GM19043 (cell line): ENCODE measurements at regions not wholly inside any gene's neighbourhood (a gene's known extent, or its start where the extent isn't known, plus 50 kb on each side); places are given as distances from the start of the nearest gene placed in this dataset.

ENCODE experiments used
- ATAC-seq: cut with Tn5 transposase; IDR thresholded peaks from one replicate; pipeline ENCODE4 v1.9.1; 2021; ENCODE audit warnings: low read depth; ENCODE audit not compliant: unreplicated experiment

DNA sequence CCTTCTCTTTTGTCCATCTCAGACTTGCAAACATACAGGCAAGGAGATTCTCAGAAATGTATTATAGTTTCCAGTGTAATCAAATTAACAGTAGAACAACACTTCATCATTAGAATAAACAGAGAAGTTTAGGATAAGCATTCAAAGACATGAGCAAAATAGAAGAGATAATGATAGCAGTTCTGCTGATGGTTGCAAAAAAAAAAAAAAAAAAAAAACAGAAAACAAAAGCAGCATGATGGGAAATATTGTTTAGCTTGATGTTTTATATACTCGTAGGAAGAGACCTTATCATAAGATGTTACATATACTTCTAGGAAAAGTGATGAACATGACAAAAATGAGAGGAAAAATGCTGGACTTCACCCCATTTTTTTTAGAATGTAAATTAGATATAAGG is 1356.2 kb downstream of the MAT2B start:
- no peak for ATAC-seq

DNA sequence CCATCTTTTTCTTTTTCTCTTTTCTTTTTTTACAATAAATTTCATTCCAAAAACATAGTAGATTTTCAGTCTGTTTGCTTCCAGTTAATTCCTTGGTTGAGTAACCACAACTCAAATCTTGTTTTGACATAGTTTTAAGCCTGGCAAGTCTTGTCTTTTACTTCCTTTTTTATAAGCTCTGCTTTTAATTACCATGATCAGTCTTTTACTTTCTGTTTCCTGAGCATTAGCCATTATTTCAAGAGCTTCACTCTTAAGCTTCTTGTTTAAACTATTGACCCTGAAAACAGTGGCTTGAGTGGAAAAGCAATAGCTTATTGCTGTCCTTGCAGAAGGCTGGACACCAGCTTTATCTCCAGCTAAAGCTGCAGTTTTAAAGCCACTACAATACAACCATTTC is 1363.3 kb downstream of the MAT2B start:
- peak; percentile 59 for ATAC-seq

DNA sequence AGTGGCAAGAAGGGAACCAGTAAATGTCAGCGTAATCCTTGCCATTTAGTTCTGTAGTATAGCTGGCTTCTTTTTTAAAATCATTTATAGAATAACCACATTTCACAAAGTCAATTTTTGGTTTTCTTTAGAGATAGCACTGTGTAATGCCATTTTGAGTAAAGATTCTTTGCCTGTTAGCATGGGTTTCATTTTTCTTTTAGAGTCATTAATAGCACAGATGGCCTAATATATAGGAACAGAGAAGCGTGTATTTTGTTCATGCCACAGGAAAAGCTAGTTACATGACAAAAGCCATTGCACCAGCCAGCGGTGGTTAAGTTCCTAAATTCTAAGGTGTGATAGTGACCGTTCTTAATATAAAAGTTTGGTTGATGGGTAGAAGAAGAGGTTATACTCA is 1363.9 kb downstream of the MAT2B start:
- no peak for ATAC-seq

DNA sequence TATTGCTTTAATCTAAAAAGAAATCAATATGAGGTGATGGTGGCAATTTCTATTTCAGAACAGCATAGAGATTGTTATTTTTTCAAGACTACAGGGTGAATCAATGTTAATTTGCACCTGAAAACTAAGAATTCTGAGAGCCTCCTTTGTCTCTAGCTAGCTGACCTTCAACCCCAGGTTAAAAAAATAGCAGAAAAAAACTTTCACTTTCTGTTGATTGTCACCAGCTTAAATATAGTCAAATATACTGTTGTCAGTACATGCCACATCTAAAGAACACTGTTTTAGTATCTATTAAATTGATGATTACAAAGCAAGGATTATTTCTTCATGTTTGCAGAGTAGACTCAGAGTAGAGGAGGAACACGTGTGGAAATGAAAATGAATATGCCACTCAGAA is 1371.4 kb downstream of the MAT2B start:
- no peak for ATAC-seq

DNA sequence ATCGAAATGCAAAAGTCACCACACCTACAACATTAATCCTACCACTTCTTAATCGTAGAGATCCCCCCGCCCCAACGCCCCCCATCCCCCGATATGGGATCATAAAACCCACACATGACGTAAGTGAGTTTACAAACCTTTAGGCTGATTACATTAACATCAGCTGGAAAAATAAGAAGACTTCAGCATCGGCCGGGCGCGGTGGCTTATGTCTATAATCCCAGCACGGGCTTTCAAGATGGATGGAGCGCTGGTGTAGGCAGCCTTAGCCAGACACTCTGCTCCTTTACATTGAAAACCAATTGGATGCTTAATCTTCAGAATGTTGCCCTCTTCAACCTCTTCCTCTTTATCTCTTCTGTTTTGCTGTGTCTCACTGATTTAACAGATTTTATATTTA is 1376.0 kb downstream of the MAT2B start:
- ATAC-seq: no peak

DNA sequence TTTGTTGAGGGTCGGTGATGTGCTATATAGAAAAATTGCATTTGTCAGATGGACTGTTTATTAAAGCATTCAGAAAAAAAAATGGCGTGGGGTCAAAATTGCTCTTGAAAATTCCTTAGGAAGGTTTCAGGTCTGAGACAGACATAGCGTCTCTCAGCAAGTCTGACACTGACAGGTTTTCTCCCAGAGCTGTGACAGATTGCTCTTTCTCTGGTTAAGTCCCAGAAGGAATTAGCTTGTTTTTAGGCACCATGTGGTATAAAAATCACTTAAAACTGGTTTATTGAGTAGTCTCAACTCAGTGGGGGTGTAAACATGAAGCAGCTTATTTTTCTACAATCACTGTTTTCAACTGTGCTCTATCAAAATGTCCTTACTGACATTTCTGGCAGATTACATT is 1379.8 kb downstream of the MAT2B start:
- no peak for ATAC-seq

DNA sequence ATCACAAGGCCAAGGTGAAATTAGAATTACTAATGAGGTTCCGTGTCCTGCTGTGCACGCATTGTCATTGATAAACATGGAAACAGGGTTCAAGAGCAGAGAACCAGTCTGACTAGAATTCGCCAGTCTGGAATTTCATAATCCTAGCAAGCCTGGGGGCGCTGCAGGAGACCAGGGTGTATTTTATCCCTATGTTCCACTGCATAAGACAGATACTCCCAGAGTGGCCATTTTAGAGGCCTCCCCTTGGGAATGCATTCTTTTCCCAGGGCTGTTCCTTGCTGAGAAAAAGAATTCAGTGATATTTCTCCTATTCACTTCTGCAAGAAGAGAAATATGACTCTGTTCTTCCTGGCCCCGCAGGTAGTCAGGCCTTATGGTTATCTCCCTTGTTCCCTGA is 1387.7 kb downstream of the MAT2B start:
- no peak for ATAC-seq

DNA sequence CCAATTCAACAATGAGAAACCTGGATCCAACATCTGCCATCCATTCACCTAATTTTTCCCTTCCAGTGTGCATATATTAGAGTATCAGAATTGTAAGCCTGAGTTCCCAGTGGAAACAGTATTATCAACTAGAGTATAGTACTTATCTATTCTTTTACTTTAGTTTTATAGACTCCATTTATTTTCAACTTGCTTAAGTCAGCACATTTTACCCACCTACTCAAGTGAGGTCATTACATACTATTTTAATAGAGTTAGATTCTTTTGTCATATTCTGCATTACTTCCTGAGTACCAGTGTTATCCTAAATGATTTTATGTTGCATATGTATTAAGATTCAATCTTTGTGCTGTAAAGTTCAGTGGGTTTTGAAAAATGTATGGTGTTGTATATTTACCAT is 1393.3 kb downstream of the MAT2B start:
- ATAC-seq: no peak

DNA sequence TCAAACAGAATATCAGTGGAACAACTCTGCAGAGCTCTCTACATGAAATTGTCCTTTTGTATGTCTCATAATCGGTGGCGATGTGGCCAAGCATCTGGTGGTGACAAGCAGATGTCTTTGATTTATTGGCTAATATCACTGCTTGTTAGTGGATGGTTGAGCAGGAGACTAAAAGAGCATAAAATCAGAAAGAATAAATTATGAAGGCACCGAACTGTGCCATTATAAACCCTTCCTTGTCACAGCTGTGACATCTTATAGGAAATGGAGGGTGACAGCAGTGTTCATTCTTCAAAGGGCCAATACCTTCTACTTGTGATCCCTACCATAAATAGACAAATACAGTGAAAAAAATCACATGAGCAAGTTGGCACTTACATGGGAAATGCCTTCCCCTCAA is 1404.3 kb downstream of the MAT2B start:
- ATAC-seq: no peak

DNA sequence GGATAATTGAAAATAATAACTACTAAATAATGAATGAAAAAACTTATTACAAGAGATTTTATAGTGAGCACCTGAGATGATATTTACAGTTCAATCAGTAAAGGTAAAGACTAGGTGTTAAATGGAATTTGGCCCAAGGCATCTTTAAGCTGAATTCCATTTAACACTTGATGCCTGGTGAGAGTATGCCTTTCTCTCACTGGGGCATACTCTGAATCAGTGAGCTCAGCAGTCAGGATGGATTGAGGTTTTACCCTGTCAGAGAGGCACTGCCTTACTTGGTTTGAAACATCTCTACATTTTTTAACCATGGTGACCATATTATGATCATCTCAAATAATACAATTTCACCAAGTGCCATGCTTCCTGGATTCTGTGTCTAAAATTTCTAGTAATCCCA is 1416.3 kb downstream of the MAT2B start:
- ATAC-seq: no peak

DNA sequence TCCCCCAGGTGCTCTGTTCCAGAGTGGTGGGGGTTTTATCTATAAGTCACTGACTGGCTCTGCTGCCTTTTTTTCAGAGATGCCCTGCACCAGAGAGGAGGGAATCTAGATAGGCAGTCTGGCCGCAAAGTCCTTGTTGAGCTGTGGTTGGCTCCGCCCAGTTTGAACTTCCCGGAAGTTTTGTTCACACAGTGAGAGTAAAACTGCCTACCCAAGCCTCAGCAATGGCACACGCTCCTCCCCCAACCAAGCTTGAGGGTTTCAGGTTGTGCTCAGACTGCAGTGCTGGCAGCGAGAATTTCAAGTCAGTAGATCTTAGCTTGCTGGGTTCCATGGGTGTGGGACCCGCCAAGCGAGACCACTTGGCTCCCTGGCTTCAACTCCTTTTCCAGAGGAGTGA is 1428.6 kb downstream of the MAT2B start:
- no peak for ATAC-seq

DNA sequence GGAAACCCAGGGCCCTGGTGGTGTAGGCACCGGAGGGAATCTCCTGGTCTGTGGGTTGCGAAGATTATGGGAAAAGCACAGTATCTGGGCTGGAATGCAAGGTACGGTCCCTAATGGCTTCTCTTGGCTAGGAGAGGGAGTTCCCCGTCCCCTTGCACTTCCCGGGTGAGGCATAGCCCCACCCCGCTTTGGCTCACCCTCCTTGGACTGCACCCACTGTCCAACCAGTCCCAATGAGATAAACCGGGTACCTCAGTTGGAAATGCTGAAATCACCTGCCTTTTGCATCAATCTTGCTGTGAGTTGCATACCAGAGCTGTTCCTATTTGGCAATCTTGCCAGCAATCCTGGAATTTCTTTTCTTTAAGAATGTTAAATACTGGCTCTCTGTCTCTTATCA is 1429.1 kb downstream of the MAT2B start:
- ATAC-seq: no peak

DNA sequence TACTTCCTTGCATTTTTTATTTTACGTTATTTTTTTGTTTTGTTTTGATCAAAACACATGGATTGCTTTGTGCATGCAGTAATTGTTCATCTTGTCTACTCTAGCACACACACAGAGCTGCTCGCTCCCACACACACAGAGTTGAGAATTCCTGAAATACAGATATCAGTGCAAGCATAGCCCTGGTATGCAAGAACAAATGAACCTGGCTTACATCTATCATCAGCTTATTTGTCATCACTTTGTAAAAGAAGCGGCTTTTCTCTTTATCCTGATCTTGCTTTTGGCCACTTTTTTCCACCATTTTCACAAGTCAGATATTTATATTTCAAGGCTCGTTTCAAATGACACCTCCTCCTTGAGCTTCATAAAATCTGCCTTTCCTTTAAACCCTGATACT is 1435.7 kb downstream of the MAT2B start:
- ATAC-seq: no peak

DNA sequence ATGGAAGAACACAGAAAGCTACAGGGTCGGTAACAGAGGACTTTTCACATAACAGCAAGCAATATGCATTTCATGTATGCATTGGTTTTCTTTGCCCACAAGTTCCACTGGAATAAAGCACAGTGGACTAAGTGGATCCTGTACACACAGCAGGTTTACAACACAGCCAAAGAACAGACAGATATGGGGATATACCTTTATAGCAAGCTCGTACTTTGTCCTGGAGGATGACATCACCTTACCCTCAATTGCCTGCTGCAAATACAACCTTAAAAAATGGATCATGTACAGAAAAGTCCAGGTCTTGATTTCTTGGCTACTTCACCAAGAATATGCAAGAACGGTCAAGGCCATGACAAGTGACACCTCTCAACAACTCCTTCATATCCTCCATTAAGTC is 1445.5 kb downstream of the MAT2B start:
- no peak for ATAC-seq

DNA sequence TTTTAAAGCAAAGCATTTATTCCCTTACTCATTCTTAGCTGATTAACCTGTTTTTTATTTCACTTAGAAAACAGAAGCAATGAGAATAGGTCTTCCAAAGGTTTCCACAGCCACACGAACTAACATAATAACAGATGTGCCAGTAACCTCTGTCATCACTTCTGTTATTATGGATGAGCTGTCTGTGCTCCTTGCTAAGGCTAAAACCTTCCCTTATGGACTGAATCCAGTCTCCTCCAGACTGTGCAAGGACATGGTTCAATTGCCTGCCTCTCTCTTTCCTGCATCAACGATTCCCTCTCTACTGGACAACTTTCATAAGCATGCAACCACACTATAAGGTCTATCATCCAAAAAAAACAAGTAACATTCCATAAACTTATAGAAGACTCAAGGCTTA is 1446.2 kb downstream of the MAT2B start:
- ATAC-seq: no peak

DNA sequence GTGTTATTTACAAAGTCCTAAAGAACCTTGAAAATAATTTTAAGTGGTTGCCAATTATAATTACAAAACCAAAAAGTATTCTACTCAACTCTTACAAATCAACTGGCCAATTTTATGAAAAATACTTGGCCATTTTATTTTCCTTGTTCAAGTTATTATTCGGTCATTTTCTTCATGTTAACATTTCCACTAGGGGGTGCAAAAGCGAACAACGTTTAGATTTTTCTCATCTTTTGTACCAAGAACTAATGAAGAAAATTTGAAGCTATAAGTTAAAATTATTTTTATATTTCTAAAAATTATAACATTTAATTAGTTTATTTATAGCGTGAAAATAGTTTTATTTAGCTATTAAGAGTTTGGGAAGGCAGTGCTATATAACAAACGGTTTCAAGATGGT is 1453.3 kb downstream of the MAT2B start:
- no peak for ATAC-seq

DNA sequence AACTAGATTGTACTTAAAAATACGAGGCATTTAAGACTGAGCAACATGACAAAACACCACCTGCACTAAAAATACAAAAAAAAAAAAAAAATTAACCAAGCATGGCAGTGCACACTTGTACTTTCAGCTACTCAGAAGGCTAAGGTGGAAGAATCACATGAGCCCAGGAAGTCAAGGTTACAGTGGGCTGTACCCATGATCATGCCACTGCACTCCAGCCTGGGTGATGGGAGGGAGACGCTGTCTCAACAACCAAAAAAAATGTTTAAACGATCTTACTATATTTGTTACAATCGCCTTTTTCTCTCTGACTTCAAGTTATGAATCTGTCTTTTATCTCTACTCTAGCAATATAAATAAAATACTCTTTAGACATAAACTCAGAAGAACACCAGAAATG is 1454.3 kb downstream of the MAT2B start:
- ATAC-seq: no peak

DNA sequence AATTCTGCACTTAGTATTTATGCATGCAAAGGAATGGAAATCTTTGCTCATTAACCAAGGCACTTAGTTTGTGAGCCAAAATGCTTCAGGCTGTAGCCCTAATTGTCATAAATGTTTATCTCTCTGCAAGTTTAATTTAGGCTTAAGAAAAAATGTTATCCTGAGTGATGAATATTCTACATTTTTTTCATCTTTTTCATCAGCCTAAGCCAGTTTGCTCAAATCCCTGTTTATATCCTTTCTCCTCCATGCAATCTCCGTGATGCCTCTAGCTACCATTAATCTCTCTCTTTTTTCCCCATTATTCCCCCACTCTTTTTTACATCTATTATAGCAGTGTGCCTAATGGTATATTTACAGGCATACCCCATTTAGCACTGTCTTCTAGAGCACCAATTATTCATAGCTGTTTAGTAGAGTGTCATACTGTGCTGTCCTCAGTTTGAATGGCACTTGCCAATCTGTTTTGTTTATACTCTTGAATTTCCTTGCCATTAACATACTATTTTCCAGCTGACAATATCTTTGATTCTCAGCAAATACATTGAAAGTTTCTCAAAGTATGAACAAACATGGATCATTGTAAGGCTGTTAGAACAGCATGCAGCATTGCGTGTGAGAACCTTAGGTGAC is 1457.0 kb downstream of the MAT2B start:
- ATAC-seq: no peak

DNA sequence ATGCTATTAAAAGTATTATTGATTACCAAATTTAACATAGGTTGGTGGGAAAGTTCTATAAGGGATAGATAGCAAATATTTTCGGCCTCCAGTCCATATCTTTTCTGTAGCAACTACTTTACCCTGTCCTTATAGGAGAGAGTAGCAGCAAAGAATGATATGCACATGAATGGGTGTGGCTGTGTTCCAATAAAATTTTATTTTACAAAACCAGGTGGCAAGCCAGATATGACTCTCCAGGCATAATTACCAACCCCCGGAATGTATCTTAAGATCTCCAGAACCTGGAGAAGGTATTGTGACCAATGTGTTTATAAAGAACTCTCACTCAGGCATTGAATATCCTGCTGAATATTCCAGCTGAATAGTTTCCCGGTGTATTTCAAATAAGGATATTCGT is 1461.2 kb downstream of the MAT2B start:
- ATAC-seq: no peak

DNA sequence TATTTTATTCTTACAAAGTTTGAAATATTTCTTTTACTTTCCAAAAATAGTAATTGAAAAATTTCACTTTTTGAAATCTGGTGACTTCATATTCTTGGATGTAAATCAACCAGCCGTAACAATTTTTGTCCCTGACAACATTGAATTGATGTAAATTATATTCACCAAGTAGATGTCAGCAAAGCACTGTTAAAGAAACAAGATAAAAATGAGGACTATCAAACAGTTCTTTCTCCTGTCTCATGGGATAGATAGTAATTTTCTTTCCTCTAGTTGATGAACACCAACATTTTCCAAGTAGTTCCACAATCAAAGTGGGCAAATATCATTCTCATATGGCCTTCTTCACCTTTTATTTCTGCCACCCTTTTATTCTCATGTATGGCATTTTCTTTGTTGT is 1461.9 kb downstream of the MAT2B start:
- ATAC-seq: no peak

DNA sequence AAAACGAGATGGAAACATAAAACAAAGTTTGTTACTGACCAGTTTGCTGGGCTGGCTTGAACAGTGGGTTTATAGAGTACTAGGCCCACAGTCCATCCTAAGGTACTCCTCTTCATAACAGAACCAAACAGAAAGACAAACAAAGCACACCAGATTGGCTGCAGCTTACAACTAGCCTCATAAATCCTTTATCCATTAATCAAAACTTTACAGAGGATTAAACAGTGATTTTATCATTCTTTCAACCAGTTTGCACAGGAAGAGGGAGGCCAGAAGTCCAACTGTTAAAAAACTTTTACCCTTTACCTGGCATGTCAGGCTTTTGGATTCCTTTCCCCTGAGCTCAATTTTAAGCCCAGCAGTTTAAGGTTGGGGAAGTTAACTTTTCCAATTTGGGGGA is 1467.6 kb downstream of the MAT2B start:
- ATAC-seq: no peak

DNA sequence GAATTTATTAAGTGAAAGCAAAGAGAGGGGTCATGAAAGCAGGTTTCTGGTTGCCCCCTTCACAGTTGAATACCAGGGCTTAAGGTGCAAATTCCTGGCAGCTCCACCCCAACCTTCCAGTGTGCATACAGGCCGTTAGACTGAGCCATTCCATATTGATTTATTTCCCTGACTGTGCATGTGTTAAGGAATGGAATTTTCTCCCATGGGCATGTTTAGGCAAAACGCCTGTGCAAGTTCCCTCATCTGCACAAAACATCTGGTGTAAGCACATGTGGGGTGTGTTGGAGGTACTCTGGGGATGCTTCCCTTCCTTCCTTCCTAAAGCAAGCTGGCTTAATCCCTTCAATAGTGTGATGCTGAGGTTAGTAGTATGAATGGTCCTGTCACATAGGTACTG is 1470.6 kb downstream of the MAT2B start:
- ATAC-seq: no peak

DNA sequence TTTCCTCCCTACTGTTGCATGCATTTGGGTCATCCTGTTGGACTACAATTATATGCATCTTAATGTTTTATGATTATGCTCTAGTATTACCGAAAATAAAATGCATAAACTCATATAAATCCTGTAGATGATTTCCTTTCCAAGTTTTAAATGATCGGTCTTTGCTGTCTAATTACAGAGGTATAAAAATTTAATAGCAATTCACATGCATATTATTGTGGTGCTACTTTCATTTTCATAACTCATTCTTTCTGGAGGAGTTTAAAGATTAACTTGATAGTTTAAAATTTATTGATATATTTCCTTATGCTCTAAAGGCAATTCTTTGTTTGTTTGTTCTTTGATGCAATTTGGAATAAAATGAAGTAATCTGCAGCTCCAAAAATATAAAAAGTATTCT is 1475.1 kb downstream of the MAT2B start:
- ATAC-seq: no peak
